Hematopoietic multipotent progenitor cell treated with erythropoietin and hydrocortisone succinate and interleukin-3 and kit ligand, for 8 days (in vitro differentiated cells): ENCODE measurements at regions not wholly inside any gene's neighbourhood (a gene's known extent, or its start where the extent isn't known, plus 50 kb on each side); places are given as distances from the start of the nearest gene placed in this dataset.

Experiments used
- DNase-seq: peaks from one replicate; pipeline ENCODE4 v3.0.0-alpha.2; 2015

GRCh38 chr4:175951794-175952193 lies 113.8 kb upstream of the WDR17 start:
- DNase-seq = no peak

GRCh38 chr4:175953116-175953515 lies 112.5 kb upstream of the WDR17 start:
- DNase-seq = no peak

GRCh38 chr4:175953960-175954521 lies 111.6 kb upstream of the WDR17 start:
- DNase-seq = peak; percentile 3

- DNase-seq = no peak
These were observed 111.0 kb upstream of the WDR17 start for GRCh38 chr4:175954685-175955084.

GRCh38 chr4:175961604-175962003 lies 104.0 kb upstream of the WDR17 start:
- DNase-seq = no peak

- no peak for DNase-seq
These were observed 95.6 kb upstream of the WDR17 start for GRCh38 chr4:175970072-175970471.

- DNase-seq = no peak
These were observed 94.9 kb upstream of the WDR17 start for GRCh38 chr4:175970724-175971123.

- DNase-seq = no peak
These were observed 94.1 kb upstream of the WDR17 start for GRCh38 chr4:175971388-175972179.

- no peak for DNase-seq
These were observed 92.4 kb upstream of the WDR17 start for GRCh38 chr4:175973027-175973923.

GRCh38 chr4:175983636-175984035 lies 82.0 kb upstream of the WDR17 start:
- DNase-seq = no peak

- no peak for DNase-seq
These were observed 79.0 kb upstream of the WDR17 start for GRCh38 chr4:175986668-175987067.

GRCh38 chr4:175988511-175988910 lies 77.1 kb upstream of the WDR17 start:
- DNase-seq = no peak

GRCh38 chr4:175996206-175996605 lies 69.4 kb upstream of the WDR17 start:
- DNase-seq = no peak

- DNase-seq = no peak
These were observed 68.3 kb upstream of the WDR17 start for GRCh38 chr4:175997291-175997690.

- DNase-seq = no peak
These were observed 66.9 kb upstream of the WDR17 start for GRCh38 chr4:175998782-175999181.

- no peak for DNase-seq
These were observed 65.7 kb upstream of the WDR17 start for GRCh38 chr4:175999944-176000343.

- no peak for DNase-seq
These were observed 64.3 kb upstream of the WDR17 start for GRCh38 chr4:176001151-176002006.

GRCh38 chr4:176002007-176002613 lies 63.5 kb upstream of the WDR17 start:
- DNase-seq = no peak

- DNase-seq = no peak
These were observed 59.9 kb upstream of the WDR17 start for GRCh38 chr4:176005766-176006165.

GRCh38 chr4:176009254-176009653 lies 56.4 kb upstream of the WDR17 start:
- DNase-seq = no peak

GRCh38 chr4:176011529-176011928 lies 54.1 kb upstream of the WDR17 start:
- DNase-seq = no peak
